K562 (cell line): ENCODE measurements at regions not wholly inside any gene's neighbourhood (a gene's known extent, or its start where the extent isn't known, plus 50 kb on each side); places are given as distances from the start of the nearest gene placed in this dataset.

ENCODE experiments used
- ATAC-seq: fragments of 200-7000 bp; cut with Tn5 transposase; 3 replicates; pipeline ENCODE4 v1.9.1; 2020; ENCODE audit warnings: moderate library complexity
- BruUV-seq: library from RNA; stranded (reverse); fragments of 400-500 nt; replicated peaks from 2 replicates; lab custom pipeline; 2021; lab: Mats Ljungman, UMichigan
- CTCF ChIA-PET: fragments of 300-600 bp; formaldehyde crosslinking; extraction: SDS; loops from one replicate; lab custom pipeline; 2021; ENCODE audit warnings: low intra/inter-chr PET ratio; lab: Yijun Ruan, JAX
- POLR2A ChIA-PET: fragments of 300-600, 350-650 bp; sonication (Branson Sonifier 250); formaldehyde crosslinking; extraction: SDS; loops from one replicate; lab custom pipeline; 2021; ENCODE audit warnings: antibody characterized with exemption, inconsistent platforms; lab: Yijun Ruan, JAX
- DNase-seq, 4 experiments: peaks; one replicate each; pipeline versions ENCODE4 v3.0.0 to v3.0.0-alpha.2; 2011 to 2018; ENCODE audit warnings: low spot score in 3 of 4, mixed read lengths in 3 of 4; ENCODE audit errors: extremely low read depth in 1 of 4
- FAIRE-seq: peaks from 2 replicates; lab custom pipeline; 2011; peaks lifted over from hg19 to GRCh38; lab: Jason Lieb, UNC
- H2AFZ ChIP-seq: 2 replicates; pipeline ENCODE4 v1.6.0; 2011; ENCODE audit warnings: low read depth, low read length, control low read depth, inconsistent platforms
- H3K27ac ChIP-seq: fragments of 200-600 bp; 3 replicates; pipeline ENCODE4 v1.8.0; 2011; ENCODE audit warnings: low read depth, mild to moderate bottlenecking, control low read depth, inconsistent platforms, low read length, moderate library complexity, mixed read lengths; ENCODE audit errors: extremely low read depth
- H3K27me3 ChIP-seq, 2 experiments: fragments of 300-600 bp in 1 of 2; 2 replicates in 1 of 2; 3 replicates in 1 of 2; pipeline versions ENCODE4 v1.6.0 to v1.8.0; 2011; ENCODE audit warnings: inconsistent platforms in 2 of 2, low read length in 2 of 2, mild to moderate bottlenecking in 1 of 2, mixed read lengths in 1 of 2, moderate library complexity in 1 of 2; ENCODE audit not compliant: control insufficient read depth in 2 of 2, insufficient read depth in 2 of 2
- H3K36me3 ChIP-seq: fragments of 300-600 bp; 3 replicates; pipeline ENCODE4 v1.8.0; 2011; ENCODE audit warnings: mild to moderate bottlenecking, low read length, inconsistent platforms; ENCODE audit not compliant: control insufficient read depth, insufficient read depth
- H3K4me1 ChIP-seq, 2 experiments: fragments of 200-600 bp in 1 of 2; replicated peaks in 1 of 2; 2 replicates in 1 of 2; 3 replicates in 1 of 2; pipeline versions ENCODE4 v1.5.1 to v1.8.0; 2011; ENCODE audit warnings: inconsistent platforms in 2 of 2, low read length in 2 of 2, mild to moderate bottlenecking in 1 of 2, mixed read lengths in 1 of 2, moderate library complexity in 1 of 2; ENCODE audit not compliant: control insufficient read depth in 2 of 2, insufficient read depth in 2 of 2
- H3K4me2 ChIP-seq: 2 replicates; pipeline ENCODE4 v1.6.1; 2011; ENCODE audit warnings: low read length, control low read depth, inconsistent platforms, mixed read lengths; ENCODE audit not compliant: insufficient read depth
- H3K4me3 ChIP-seq: fragments of 200-600 bp; sonication (generic), shearing (Covaris generic); 2 replicates; pipeline ENCODE4 v1.5.1; 2016; ENCODE audit warnings: control low read depth, inconsistent platforms
- H3K79me2 ChIP-seq: fragments of 200-600 bp; 3 replicates; pipeline ENCODE4 v1.8.0; 2011; ENCODE audit warnings: low read length, inconsistent platforms; ENCODE audit not compliant: control insufficient read depth, insufficient read depth
- H3K9ac ChIP-seq, 2 experiments: 2 replicates each; pipeline versions ENCODE4 v1.6.0 to v1.6.1; 2011; ENCODE audit warnings: low read depth in 2 of 2, low read length in 2 of 2, control low read depth in 1 of 2, inconsistent platforms in 1 of 2, mild to moderate bottlenecking in 1 of 2, mixed read lengths in 1 of 2; ENCODE audit not compliant: insufficient read depth in 1 of 2
- H3K9me1 ChIP-seq: one replicate; pipeline ENCODE4 v1.6.0; 2011; ENCODE audit warnings: inconsistent platforms, mild to moderate bottlenecking, low read length, moderate library complexity; ENCODE audit not compliant: control insufficient read depth, insufficient read depth
- H3K9me3 ChIP-seq: replicated peaks from 2 replicates; pipeline ENCODE4 v1.5.1; 2011; ENCODE audit warnings: low read depth, low read length, inconsistent platforms; ENCODE audit not compliant: control insufficient read depth, insufficient read depth
- H4K20me1 ChIP-seq: replicated peaks from 2 replicates; pipeline ENCODE4 v1.6.1; 2011; ENCODE audit warnings: low read length, inconsistent platforms, mixed read lengths; ENCODE audit not compliant: control insufficient read depth, insufficient read depth
- CC2D1A ChIP-seq: fragments of 450-650 bp; IDR thresholded peaks from 2 replicates; pipeline ENCODE4 v1.6.1; 2017; ENCODE audit warnings: mild to moderate bottlenecking
- POU5F1 ChIP-seq: fragments of 150-350 bp; IDR thresholded peaks from 2 replicates; pipeline ENCODE4 v1.6.1; 2014; ENCODE audit warnings: borderline replicate concordance, low read length, low read depth, mild to moderate bottlenecking; ENCODE audit not compliant: partially characterized antibody
- SMARCC2 ChIP-seq: fragments of 450-650 bp; IDR thresholded peaks from 2 replicates; pipeline ENCODE4 v1.6.1; 2017; ENCODE audit warnings: antibody characterized with exemption, moderate library complexity, mild to moderate bottlenecking, low read depth
- ZKSCAN1 ChIP-seq: fragments of 150-350 bp; IDR thresholded peaks from 2 replicates; pipeline ENCODE4 v1.6.1; 2016; ENCODE audit warnings: low read depth, low read length
- WGBS: fragments of 100-300 bp; shearing (Covaris generic); methylation state at CpG from one replicate; pipeline ENCODE4 v1.1.6; 2016; ENCODE audit warnings: low coverage, mixed read lengths; ENCODE audit not compliant: insufficient coverage; ENCODE audit errors: missing lambda C conversion rate; 5-methylcytosine and 5-hydroxymethylcytosine counted together
- in situ Hi-C: fragments of 300-500 bp; cut with MboI; formaldehyde crosslinking; loops from 4 replicates; pipeline ENCODE4 v1.15.0; 2018; ENCODE audit warnings: inconsistent platforms, mixed read lengths
- intact Hi-C: fragments of 100-400 bp; cut with micrococcal nuclease; formaldehyde crosslinking; loops from 2 replicates; pipeline ENCODE4 v1.14.2; 2022
- TF ChIP-seq, protein P1 (sequence below), 2 experiments: IDR thresholded peaks in 1 of 2; conservative IDR thresholded peaks in 1 of 2; 2 replicates each; pipeline ENCODE4 v1.6.1; 2016; ENCODE audit warnings: low read depth in 2 of 2, mild to moderate bottlenecking in 1 of 2, missing compliant biosample characterization in 1 of 2, missing genetic modification characterization in 1 of 2, moderate library complexity in 1 of 2
- TF ChIP-seq, protein P2 (sequence below): fragments of 200-800 bp; sonication (Bioruptor generic); IDR thresholded peaks from 2 replicates; pipeline ENCODE4 v1.6.1; 2016; ENCODE audit warnings: missing genetic modification characterization, missing compliant biosample characterization
- TF ChIP-seq, protein P3 (sequence below), 2 experiments: IDR thresholded peaks; 2 replicates each; pipeline ENCODE4 v1.6.1; 2012; ENCODE audit warnings: improper control_type of control experiment in 2 of 2, low read depth in 2 of 2, low read length in 2 of 2, borderline replicate concordance in 1 of 2

DNA sequence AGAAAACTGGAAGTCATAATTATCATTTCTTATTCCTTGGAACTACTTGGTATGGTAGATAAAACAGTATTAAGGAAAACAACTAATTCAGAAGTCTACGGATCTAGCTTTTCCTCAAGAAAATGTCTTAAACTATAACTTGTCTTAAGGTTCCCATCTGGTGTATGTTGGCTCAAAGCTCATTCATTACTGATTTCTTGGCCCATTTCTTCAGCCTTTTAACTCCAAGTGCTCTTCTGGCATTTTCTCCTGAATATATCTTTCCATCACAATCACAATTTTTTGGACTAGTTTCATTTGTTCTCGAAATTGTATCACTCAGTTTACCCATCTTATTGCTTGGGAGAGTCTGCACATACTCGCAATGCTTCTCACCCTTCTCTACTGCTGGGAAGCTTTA lies 150.1 kb downstream of the C12orf50 start (continued):
- TF ChIP-seq, protein P1, sequence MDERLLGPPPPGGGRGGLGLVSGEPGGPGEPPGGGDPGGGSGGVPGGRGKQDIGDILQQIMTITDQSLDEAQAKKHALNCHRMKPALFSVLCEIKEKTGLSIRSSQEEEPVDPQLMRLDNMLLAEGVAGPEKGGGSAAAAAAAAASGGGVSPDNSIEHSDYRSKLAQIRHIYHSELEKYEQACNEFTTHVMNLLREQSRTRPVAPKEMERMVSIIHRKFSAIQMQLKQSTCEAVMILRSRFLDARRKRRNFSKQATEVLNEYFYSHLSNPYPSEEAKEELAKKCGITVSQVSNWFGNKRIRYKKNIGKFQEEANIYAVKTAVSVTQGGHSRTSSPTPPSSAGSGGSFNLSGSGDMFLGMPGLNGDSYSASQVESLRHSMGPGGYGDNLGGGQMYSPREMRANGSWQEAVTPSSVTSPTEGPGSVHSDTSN (CRISPR knock-in tag; IDR thresholded peaks at IDR 0.05; ENCODE audit: low read depth), result no peak
- TF ChIP-seq, protein P1 (tag; conservative IDR thresholded peaks at IDR 0.05; ENCODE audit: low read depth), result no peak

DNA sequence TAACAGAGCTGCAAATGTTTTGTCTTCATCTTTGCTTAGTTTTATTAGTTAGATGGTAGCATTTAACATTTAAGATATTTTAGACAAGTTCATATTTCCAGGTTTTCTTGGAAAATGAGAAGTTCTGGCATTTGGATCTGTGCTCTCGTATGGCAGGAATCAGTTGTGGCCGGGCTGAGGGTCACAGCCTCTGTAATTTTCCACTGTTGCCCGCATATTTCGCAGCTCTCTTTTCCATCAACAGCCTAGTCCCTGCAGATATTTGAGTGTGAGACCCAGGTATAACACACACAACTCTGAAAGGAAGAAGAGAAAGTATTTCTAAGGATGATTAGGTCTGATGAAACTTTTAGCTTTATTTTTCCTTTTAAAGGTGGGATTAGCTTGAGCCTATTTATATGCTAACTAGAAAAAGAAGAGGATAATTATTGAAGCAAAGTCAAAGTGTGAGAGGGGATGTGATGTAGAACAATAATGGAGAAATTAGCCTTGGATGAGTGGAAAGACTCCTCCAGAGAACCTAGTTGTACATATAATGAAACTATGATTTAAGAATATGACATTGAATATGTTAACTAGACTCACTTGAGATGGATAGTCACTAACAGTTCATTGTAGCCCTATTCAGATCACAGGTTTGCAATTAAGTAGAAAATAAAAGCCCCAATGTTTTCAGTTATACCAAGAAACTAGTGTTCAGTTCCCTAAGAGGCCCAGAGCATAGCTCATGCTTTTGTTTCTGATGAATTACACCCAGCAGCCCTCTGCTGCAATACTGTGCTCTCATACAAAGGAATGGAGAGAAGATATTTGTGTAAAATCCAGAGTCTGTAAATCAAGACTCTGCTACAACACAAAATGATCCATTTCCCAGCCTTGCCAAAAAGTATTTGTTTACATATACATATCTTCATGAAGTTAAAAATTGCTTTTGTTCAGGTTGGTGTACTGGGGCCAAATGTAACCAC lies 158.4 kb downstream of the C12orf50 start:
- Histone ChIP-seq H3K9ac (no peak overlapping the region), H3K4me3 (no peak overlapping the region), H3K9me3 (no peaks in the 10 kb centered on the region), H2AFZ (no peak overlapping the region), H3K4me2 (no peak overlapping the region), H4K20me1 (no peaks in the 10 kb centered on the region), H3K4me1 (no peaks in the 10 kb centered on the region), H3K27me3 (no peaks in the 10 kb centered on the region), H3K27ac (no peak overlapping the region), H3K9me1 (no peaks in the 10 kb centered on the region), H3K79me2 (no peaks in the 10 kb centered on the region), H3K36me3 (no peaks in the 10 kb centered on the region)
- no peak for ATAC-seq
- FAIRE-seq, result no peak
- ChIA-PET CTCF (no interaction called here), POLR2A (no interaction called here)
- WGBS, result 0% methylated on average over 4 of the region's 4 CpGs
- in situ Hi-C loops, result no loop called here
- DNase-seq, result no peak
- intact Hi-C loops, result no loop called here
- BruUV-seq, result no TSS peak
- TF ChIP-seq ZKSCAN1 (no peak), SMARCC2 (no peak), POU5F1 (no peak), CC2D1A (no peak)
- TF ChIP-seq, protein P2, sequence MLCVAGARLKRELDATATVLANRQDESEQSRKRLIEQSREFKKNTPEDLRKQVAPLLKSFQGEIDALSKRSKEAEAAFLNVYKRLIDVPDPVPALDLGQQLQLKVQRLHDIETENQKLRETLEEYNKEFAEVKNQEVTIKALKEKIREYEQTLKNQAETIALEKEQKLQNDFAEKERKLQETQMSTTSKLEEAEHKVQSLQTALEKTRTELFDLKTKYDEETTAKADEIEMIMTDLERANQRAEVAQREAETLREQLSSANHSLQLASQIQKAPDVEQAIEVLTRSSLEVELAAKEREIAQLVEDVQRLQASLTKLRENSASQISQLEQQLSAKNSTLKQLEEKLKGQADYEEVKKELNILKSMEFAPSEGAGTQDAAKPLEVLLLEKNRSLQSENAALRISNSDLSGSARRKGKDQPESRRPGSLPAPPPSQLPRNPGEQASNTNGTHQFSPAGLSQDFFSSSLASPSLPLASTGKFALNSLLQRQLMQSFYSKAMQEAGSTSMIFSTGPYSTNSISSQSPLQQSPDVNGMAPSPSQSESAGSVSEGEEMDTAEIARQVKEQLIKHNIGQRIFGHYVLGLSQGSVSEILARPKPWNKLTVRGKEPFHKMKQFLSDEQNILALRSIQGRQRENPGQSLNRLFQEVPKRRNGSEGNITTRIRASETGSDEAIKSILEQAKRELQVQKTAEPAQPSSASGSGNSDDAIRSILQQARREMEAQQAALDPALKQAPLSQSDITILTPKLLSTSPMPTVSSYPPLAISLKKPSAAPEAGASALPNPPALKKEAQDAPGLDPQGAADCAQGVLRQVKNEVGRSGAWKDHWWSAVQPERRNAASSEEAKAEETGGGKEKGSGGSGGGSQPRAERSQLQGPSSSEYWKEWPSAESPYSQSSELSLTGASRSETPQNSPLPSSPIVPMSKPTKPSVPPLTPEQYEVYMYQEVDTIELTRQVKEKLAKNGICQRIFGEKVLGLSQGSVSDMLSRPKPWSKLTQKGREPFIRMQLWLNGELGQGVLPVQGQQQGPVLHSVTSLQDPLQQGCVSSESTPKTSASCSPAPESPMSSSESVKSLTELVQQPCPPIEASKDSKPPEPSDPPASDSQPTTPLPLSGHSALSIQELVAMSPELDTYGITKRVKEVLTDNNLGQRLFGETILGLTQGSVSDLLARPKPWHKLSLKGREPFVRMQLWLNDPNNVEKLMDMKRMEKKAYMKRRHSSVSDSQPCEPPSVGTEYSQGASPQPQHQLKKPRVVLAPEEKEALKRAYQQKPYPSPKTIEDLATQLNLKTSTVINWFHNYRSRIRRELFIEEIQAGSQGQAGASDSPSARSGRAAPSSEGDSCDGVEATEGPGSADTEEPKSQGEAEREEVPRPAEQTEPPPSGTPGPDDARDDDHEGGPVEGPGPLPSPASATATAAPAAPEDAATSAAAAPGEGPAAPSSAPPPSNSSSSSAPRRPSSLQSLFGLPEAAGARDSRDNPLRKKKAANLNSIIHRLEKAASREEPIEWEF (CRISPR knock-in tag), result no peak
- TF ChIP-seq, protein P3, sequence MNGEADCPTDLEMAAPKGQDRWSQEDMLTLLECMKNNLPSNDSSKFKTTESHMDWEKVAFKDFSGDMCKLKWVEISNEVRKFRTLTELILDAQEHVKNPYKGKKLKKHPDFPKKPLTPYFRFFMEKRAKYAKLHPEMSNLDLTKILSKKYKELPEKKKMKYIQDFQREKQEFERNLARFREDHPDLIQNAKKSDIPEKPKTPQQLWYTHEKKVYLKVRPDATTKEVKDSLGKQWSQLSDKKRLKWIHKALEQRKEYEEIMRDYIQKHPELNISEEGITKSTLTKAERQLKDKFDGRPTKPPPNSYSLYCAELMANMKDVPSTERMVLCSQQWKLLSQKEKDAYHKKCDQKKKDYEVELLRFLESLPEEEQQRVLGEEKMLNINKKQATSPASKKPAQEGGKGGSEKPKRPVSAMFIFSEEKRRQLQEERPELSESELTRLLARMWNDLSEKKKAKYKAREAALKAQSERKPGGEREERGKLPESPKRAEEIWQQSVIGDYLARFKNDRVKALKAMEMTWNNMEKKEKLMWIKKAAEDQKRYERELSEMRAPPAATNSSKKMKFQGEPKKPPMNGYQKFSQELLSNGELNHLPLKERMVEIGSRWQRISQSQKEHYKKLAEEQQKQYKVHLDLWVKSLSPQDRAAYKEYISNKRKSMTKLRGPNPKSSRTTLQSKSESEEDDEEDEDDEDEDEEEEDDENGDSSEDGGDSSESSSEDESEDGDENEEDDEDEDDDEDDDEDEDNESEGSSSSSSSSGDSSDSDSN (IDR thresholded peaks at IDR 0.05; ENCODE audit: borderline replicate concordance in 1 of 2, low read depth in 2 of 2, low read length in 2 of 2), result no peak
